NB4 (cell line): ENCODE measurements at regions not wholly inside any gene's neighbourhood (a gene's known extent, or its start where the extent isn't known, plus 50 kb on each side); places are given as distances from the start of the nearest gene placed in this dataset.
"Not testable (repeated sequence)": the region's sequence is repeated elsewhere in the genome, so short reads cannot be mapped to it uniquely, and the experiment has no call there.

Source experiments
- DNase-seq: peaks from one replicate; pipeline ENCODE4 v3.0.0; 2010; ENCODE audit warnings: low read depth
- H3K4me3 ChIP-seq: one replicate; pipeline ENCODE4 v1.5.1; 2011; ENCODE audit warnings: mild to moderate bottlenecking, low read depth, low read length, moderate library complexity
- CTCF ChIP-seq: IDR thresholded peaks from one replicate; pipeline ENCODE4 v1.5.1; 2012; ENCODE audit warnings: low read depth, low read length
- MAX ChIP-seq: IDR thresholded peaks from 2 replicates; pipeline ENCODE4 v1.6.1; 2011; ENCODE audit warnings: low read depth, low read length
- MYC ChIP-seq: IDR thresholded peaks from 2 replicates; pipeline ENCODE4 v1.6.1; 2011; ENCODE audit warnings: low read depth, low read length
- POLR2A ChIP-seq: IDR thresholded peaks from 2 replicates; pipeline ENCODE4 v1.6.1; 2011; ENCODE audit warnings: mild to moderate bottlenecking; ENCODE audit not compliant: insufficient read length; ENCODE audit errors: extremely low read depth

GRCh38 chr6:102815207-102815606 lies 1421.7 kb downstream of the GRIK2 start:
- DNase-seq, result no peak
- no peak for TF ChIP-seq CTCF
- H3K4me3 ChIP-seq, result no peak overlapping the region

GRCh38 chr6:102813489-102814275 lies 1420.2 kb downstream of the GRIK2 start:
- DNase-seq, result no peak
- H3K4me3 ChIP-seq, result no peak overlapping the region
- TF ChIP-seq CTCF (no peak), POLR2A (no peak), MYC (no peak), MAX (no peak)

- peak; percentile 8 for DNase-seq
- TF ChIP-seq MAX (no peak), MYC (no peak), CTCF (no peak), POLR2A (no peak)
- H3K4me3 ChIP-seq, result no peak overlapping the region
Measured at GRCh38 chr6:102812242-102812641, 1418.7 kb downstream of the GRIK2 start.

- DNase-seq, H3K4me3 ChIP-seq: not testable (repeated sequence)
Measured at GRCh38 chr6:102808944-102809505, 1415.5 kb downstream of the GRIK2 start.

- TF ChIP-seq POLR2A (no peak), CTCF (no peak), MYC (no peak), MAX (no peak)
- no peak overlapping the region for H3K4me3 ChIP-seq
- DNase-seq, result no peak
Measured at GRCh38 chr6:102799051-102799450, 1405.5 kb downstream of the GRIK2 start.

GRCh38 chr6:102798636-102799035 lies 1405.1 kb downstream of the GRIK2 start:
- H3K4me3 ChIP-seq, result no peak overlapping the region
- TF ChIP-seq POLR2A (no peak), CTCF (no peak), MAX (no peak), MYC (no peak)
- no peak for DNase-seq
